ENCODE measurements at regions not wholly inside any gene's neighbourhood (a gene's known extent, or its start where the extent isn't known, plus 50 kb on each side); places are given as distances from the start of the nearest gene placed in this dataset.

- Histone ChIP-seq H3K27me3 (ENCODE audit: control insufficient read depth, extremely low read depth, insufficient read depth, low read length) (no peaks in the 10 kb centered on the region), H3K9me1 (ENCODE audit: control insufficient read depth, extremely low read depth, insufficient read depth, low read length) (no peaks in the 10 kb centered on the region), H2AFZ (ENCODE audit: control insufficient read depth, low read length) (no peak overlapping the region), H3K79me2 (ENCODE audit: control insufficient read depth, insufficient read depth, low read length) (no peaks in the 10 kb centered on the region), H3K9me3 (ENCODE audit: control insufficient read depth, low read depth, low read length) (no peaks in the 10 kb centered on the region), H3K4me1 (ENCODE audit: control insufficient read depth, extremely low read depth, insufficient read depth, low read length) (no peaks in the 10 kb centered on the region), H3K27ac (ENCODE audit: control insufficient read depth, insufficient read depth, low read length) (no peak overlapping the region), H3K4me3 (ENCODE audit: control insufficient read depth in 2 of 3, extremely low read depth in 1 of 3, insufficient read depth in 2 of 3, low read depth in 1 of 3, low read length in 3 of 3) (no peak overlapping the region), H3K36me3 (ENCODE audit: control insufficient read depth in 2 of 2, extremely low read depth in 1 of 2, insufficient read depth in 2 of 2, low read length in 2 of 2) (no peaks in the 10 kb centered on the region), H3K4me2 (ENCODE audit: control insufficient read depth, extremely low read depth, insufficient read depth, low read depth, low read length) (no peak overlapping the region), H3K9ac (ENCODE audit: control insufficient read depth, extremely low read depth, insufficient read depth, low read length) (no peak overlapping the region), H4K20me1 (ENCODE audit: control insufficient read depth, extremely low read depth, insufficient read depth, low read length) (no peaks in the 10 kb centered on the region)
- dilution Hi-C loops (cut with MboI; ENCODE audit: extremely low pct_ligation_motif_present, low sequenced_read_pairs), result no loop called here
- TF ChIP-seq EZH2 (IDR thresholded peaks at IDR 0.05; ENCODE audit: low read length) (no peak), CTCF (optimal IDR thresholded peaks at IDR 0.05 in 1 of 3, IDR thresholded peaks at IDR 0.05 in 1 of 3, conservative IDR thresholded peaks at IDR 0.05 in 1 of 3; ENCODE audit: extremely low read depth in 1 of 3, insufficient read depth in 2 of 3, low read length in 3 of 3) (no peak)
- FAIRE-seq, result no peak
- no peak for DNase-seq (ENCODE audit: low read depth, low spot score)
These were observed 179.3 kb downstream of the SIPA1L2 start for GRCh38 chr1:232450615-232451014.

- H3K4me1 ChIP-seq (ENCODE audit: control insufficient read depth, extremely low read depth, insufficient read depth, low read length), result no peaks in the 10 kb centered on the region
- no peaks in the 10 kb centered on the region for H3K27me3 ChIP-seq (ENCODE audit: control insufficient read depth, extremely low read depth, insufficient read depth, low read length)
- DNase-seq (ENCODE audit: low read depth, low spot score) (no peak), FAIRE-seq (no peak)
- no peaks in the 10 kb centered on the region for H4K20me1 ChIP-seq (ENCODE audit: control insufficient read depth, extremely low read depth, insufficient read depth, low read length)
- H3K9ac ChIP-seq (ENCODE audit: control insufficient read depth, extremely low read depth, insufficient read depth, low read length), result no peak overlapping the region
- no peaks in the 10 kb centered on the region for H3K36me3 ChIP-seq (ENCODE audit: control insufficient read depth in 2 of 2, extremely low read depth in 1 of 2, insufficient read depth in 2 of 2, low read length in 2 of 2)
- dilution Hi-C loops (cut with MboI; ENCODE audit: extremely low pct_ligation_motif_present, low sequenced_read_pairs), result no loop called here
- no peak overlapping the region for H2AFZ ChIP-seq (ENCODE audit: control insufficient read depth, low read length)
- TF ChIP-seq CTCF (optimal IDR thresholded peaks at IDR 0.05 in 1 of 3, IDR thresholded peaks at IDR 0.05 in 1 of 3, conservative IDR thresholded peaks at IDR 0.05 in 1 of 3; ENCODE audit: extremely low read depth in 1 of 3, insufficient read depth in 2 of 3, low read length in 3 of 3) (no peak), EZH2 (IDR thresholded peaks at IDR 0.05; ENCODE audit: low read length) (no peak)
- H3K27ac ChIP-seq (ENCODE audit: control insufficient read depth, insufficient read depth, low read length), result no peak overlapping the region
- H3K79me2 ChIP-seq (ENCODE audit: control insufficient read depth, insufficient read depth, low read length), result no peaks in the 10 kb centered on the region
- H3K9me1 ChIP-seq (ENCODE audit: control insufficient read depth, extremely low read depth, insufficient read depth, low read length), result no peaks in the 10 kb centered on the region
- H3K4me2 ChIP-seq (ENCODE audit: control insufficient read depth, extremely low read depth, insufficient read depth, low read depth, low read length), result no peak overlapping the region
- H3K9me3 ChIP-seq (ENCODE audit: control insufficient read depth, low read depth, low read length), result no peaks in the 10 kb centered on the region
- no peak overlapping the region for H3K4me3 ChIP-seq (ENCODE audit: control insufficient read depth in 2 of 3, extremely low read depth in 1 of 3, insufficient read depth in 2 of 3, low read depth in 1 of 3, low read length in 3 of 3)
These were observed 182.8 kb downstream of the SIPA1L2 start for GRCh38 chr1:232447125-232447524.

Measured in keratinocyte (primary cell).